ENCODE measurements at regions not wholly inside any gene's neighbourhood (a gene's known extent, or its start where the extent isn't known, plus 50 kb on each side); places are given as distances from the start of the nearest gene placed in this dataset.

DNA sequence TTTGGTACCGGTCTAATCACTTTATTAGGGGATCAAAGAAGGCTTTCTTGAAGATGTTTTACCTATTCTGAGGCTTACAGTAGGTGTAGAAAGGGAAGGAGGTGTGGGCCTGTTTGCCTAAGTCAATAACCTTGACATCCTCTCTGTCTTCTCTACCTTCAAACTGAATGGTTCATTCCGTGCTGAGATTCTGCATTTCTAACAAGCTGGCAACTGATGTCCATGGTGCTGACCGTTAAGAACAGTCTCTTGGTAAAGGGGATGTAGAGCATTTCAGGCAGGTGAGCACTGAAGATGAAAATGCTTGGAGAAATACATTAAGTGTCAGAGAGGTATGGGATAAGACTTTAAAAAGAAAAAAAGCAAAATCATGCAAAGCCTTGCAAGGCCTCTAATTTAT is 51.5 kb upstream of the DGKB start:
- no peak overlapping the region for H4K8ac ChIP-seq (ENCODE audit: extremely low read depth, insufficient read depth, low read length)
- H3K23ac ChIP-seq (ENCODE audit: insufficient read length) = no peak overlapping the region
- 75% methylated on average over 3 of the region's 3 CpGs; no CpG with 5 or more reads in 1 of the 2 experiments for WGBS, 2 experiments (ENCODE audit: extremely low coverage in 1 of 2, insufficient coverage in 1 of 2, insufficient read length in 1 of 2, insufficient replicate concordance in 2 of 2, low coverage in 1 of 2, low lambda C conversion rate in 2 of 2, missing lambda C conversion rate in 1 of 2)
- H3K27ac ChIP-seq (ENCODE audit: low read depth, low read length) = no peak overlapping the region
- no peak overlapping the region for H2AFZ ChIP-seq (ENCODE audit: low read length)
- no peaks in the 10 kb centered on the region for H3K79me2 ChIP-seq (ENCODE audit: control insufficient read depth in 1 of 2, insufficient read depth in 2 of 2, low read length in 2 of 2)
- H3K4me3 ChIP-seq (ENCODE audit: extremely low read depth in 1 of 4, insufficient read depth in 2 of 4, low read depth in 3 of 4, low read length in 4 of 4) = no peak overlapping the region
- no peaks in the 10 kb centered on the region for H3K27me3 ChIP-seq (replicated peaks in 1 of 4; ENCODE audit: control insufficient read depth in 3 of 4, extremely low read depth in 1 of 4, insufficient read depth in 3 of 4, low read length in 3 of 4)
- no peak overlapping the region for H3K56ac ChIP-seq (replicated peaks; ENCODE audit: insufficient read length, low read depth, low read length)
- POLR2A ChIA-PET (ENCODE audit: partially characterized antibody) = no interaction called here
- no peaks in the 10 kb centered on the region for H3K79me1 ChIP-seq (ENCODE audit: low read depth, low read length)
- no peak overlapping the region for H4K5ac ChIP-seq (ENCODE audit: insufficient read length, low read depth, low read length)
- no peaks in the 10 kb centered on the region; the same call in 1 of the 2 replicates for H3K23me2 ChIP-seq (ENCODE audit: low read depth, low read length)
- H2BK20ac ChIP-seq (ENCODE audit: low read length) = no peak overlapping the region
- FAIRE-seq = peak; percentile 45
- H3K9ac ChIP-seq (replicated peaks in 1 of 4; ENCODE audit: extremely low read depth in 1 of 4, low read depth in 3 of 4, low read length in 3 of 4) = no peak overlapping the region
- no peak overlapping the region for H3K18ac ChIP-seq (ENCODE audit: extremely low read depth, low read length)
- H3K14ac ChIP-seq (ENCODE audit: insufficient read length) = no peak overlapping the region
- H4K91ac ChIP-seq (replicated peaks; ENCODE audit: insufficient read length, low read length) = no peak overlapping the region
- CTCF ChIA-PET (ENCODE audit: partially characterized antibody) = interaction anchor here (1.2 to 1.9 kb wide), 2 partner anchors 51 to 219 kb away, joined by 3 to 5 read pairs; partner anchors contain the start of gene DGKB
- no peak overlapping the region for H2BK12ac ChIP-seq (ENCODE audit: low read depth, low read length)
- H2BK15ac ChIP-seq (ENCODE audit: low read length) = no peak overlapping the region
- H3K4me1 ChIP-seq (replicated peaks in 1 of 4; ENCODE audit: control insufficient read depth in 3 of 4, insufficient read depth in 4 of 4, low read length in 3 of 4) = peaks cover 0 to 2% (median 0%) of the 10 kb centered on the region in 4 experiments; a peak in 2 of 7 replicates
- H3K9me3 ChIP-seq (ENCODE audit: insufficient read depth in 2 of 2, low read depth in 1 of 2, low read length in 1 of 2) = no peaks in the 10 kb centered on the region
- H3K4me2 ChIP-seq (ENCODE audit: insufficient read depth in 1 of 2, low read depth in 2 of 2, low read length in 2 of 2) = no peak overlapping the region
- H2AK5ac ChIP-seq (ENCODE audit: low read depth, low read length) = no peak overlapping the region
- H2BK5ac ChIP-seq (ENCODE audit: low read depth, low read length) = no peak overlapping the region
- no peak overlapping the region for H3K4ac ChIP-seq (replicated peaks; ENCODE audit: insufficient read length, low read depth, low read length)
- no peak for TF ChIP-seq RAD21 (IDR thresholded peaks at IDR 0.05 in 1 of 2, conservative IDR thresholded peaks at IDR 0.05 in 1 of 2; ENCODE audit: low read depth in 2 of 2, low read length in 2 of 2)
- no peak for TF ChIP-seq SP1 (IDR thresholded peaks at IDR 0.05; ENCODE audit: low read depth, low read length)
- TF ChIP-seq YY1 (IDR thresholded peaks at IDR 0.05; ENCODE audit: low read depth, low read length) = no peak
- TF ChIP-seq HDAC6 (IDR thresholded peaks at IDR 0.05; ENCODE audit: low read depth, low read length) = no peak
- no peak for TF ChIP-seq ASH2L (IDR thresholded peaks at IDR 0.05; ENCODE audit: low read length)
- no peak for TF ChIP-seq E2F6 (IDR thresholded peaks at IDR 0.05)
- no peak for TF ChIP-seq GABPA (IDR thresholded peaks at IDR 0.05; ENCODE audit: borderline replicate concordance, insufficient read depth, low read length)
- TF ChIP-seq USF2 (IDR thresholded peaks at IDR 0.05; ENCODE audit: low read length) = no peak
- no peak for TF ChIP-seq TAF1 (IDR thresholded peaks at IDR 0.05; ENCODE audit: low read depth, low read length)
- H3K36me3 ChIP-seq (ENCODE audit: control insufficient read depth in 2 of 4, insufficient read depth in 4 of 4, low read length in 3 of 4) = no peaks in the 10 kb centered on the region
- no peak overlapping the region for H2BK120ac ChIP-seq (replicated peaks; ENCODE audit: low read depth, low read length)
- DNase-seq (ENCODE audit: low read depth in 1 of 2, low spot score in 2 of 2) = no peak
- H4K20me1 ChIP-seq (replicated peaks in 1 of 2; ENCODE audit: control insufficient read depth in 1 of 2, insufficient read depth in 2 of 2, low read length in 2 of 2) = no peaks in the 10 kb centered on the region
